Mesenchymal stem cell (in vitro differentiated cells and primary cell): ENCODE measurements at regions not wholly inside any gene's neighbourhood (a gene's known extent, or its start where the extent isn't known, plus 50 kb on each side); places are given as distances from the start of the nearest gene placed in this dataset. TPM values are rescaled to one million over a fixed set of nuclear protein-coding genes. Genes with fewer than 3 reads are reported as not detected.

ENCODE experiments used
- small RNA-seq: library from polyadenylated mRNA; stranded (forward); fragments of <200 nt; extraction: miRNeasy Mini kit (QIAGEN cat#:217004); gene quantifications from one replicate; pipeline ENCODE3, GENCODE V24; 2013; ENCODE audit warnings: low read depth

Small RNA genes lying in the stretch of these regions (small RNA-seq; reads per million reads assigned to genes)
- gene ABBA01006766.1 = not detected
- not detected for gene NMTRS-TGA3-1
